HG02588 (cell line): ENCODE measurements at regions not wholly inside any gene's neighbourhood (a gene's known extent, or its start where the extent isn't known, plus 50 kb on each side); places are given as distances from the start of the nearest gene placed in this dataset.
A peak's percentile ranks its signal among the peaks of the same experiment; 100 is the strongest.

ENCODE experiments used
- ATAC-seq: cut with Tn5 transposase; IDR thresholded peaks from one replicate; pipeline ENCODE4 v1.9.1; 2021; ENCODE audit warnings: mild to moderate bottlenecking, moderate library complexity; ENCODE audit not compliant: unreplicated experiment

DNA sequence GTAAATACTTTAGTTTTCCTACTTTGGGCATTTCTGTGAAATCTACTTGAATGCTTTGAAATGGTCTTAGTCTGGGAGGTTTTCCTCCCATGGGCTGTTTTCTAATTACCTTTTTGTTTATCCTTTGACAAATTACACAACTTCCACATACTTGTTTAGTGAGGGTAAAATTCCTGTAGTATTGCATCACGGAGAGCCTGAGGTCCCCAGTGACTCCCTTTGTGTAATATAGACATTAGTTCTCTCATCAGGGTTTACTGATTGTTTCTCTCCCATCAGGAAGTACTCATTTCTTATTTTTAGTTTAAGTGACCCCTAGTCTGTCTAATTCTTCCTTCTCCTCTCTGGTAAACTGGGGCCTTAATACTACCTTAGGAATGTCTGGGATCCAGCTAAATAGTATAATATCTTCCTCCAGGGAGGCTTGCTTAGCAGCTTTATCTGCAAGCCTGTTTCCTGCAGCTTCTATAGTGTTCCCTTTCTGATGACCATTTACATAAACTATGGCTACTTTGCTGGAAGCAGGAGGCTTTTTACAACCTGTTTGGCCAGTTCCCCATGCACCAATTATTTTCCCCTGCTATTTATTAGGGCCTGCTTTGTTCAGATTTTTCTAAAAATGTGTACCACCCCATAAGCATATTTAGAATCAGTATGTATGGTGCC lies 87.2 kb upstream of the XCR1 start:
- ATAC-seq = no peak

DNA sequence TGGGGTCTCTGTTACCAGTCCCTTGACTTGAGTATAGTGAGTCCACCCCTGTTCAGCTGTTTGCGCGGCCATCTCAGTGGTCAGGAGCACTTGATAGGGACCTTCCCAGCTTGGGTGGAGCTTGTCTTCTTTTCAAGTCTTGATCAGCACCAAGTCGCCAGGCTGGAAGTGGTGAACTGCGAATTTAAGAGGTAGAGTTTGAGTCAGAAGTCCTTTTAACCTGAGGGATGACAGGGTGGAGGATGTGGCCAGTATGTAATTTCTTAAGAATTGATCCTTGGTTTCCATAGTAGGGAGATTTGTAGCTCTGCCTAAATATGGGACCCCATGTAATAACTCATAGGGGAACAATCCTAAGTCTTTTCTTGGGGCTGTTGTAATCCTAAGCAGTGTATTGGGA lies 86.3 kb upstream of the XCR1 start:
- no peak for ATAC-seq

GRCh38 chr3:46112984-46113383 lies 85.7 kb upstream of the XCR1 start:
- ATAC-seq = no peak

- ATAC-seq = no peak
These were observed 85.0 kb upstream of the XCR1 start for GRCh38 chr3:46112296-46112695.

GRCh38 chr3:46110701-46111493 lies 83.6 kb upstream of the XCR1 start:
- no peak for ATAC-seq

GRCh38 chr3:46107682-46108081 lies 80.4 kb upstream of the XCR1 start:
- no peak for ATAC-seq

GRCh38 chr3:46105306-46105919 lies 78.1 kb upstream of the XCR1 start:
- ATAC-seq = no peak

GRCh38 chr3:46104706-46105105 lies 77.4 kb upstream of the XCR1 start:
- no peak for ATAC-seq

GRCh38 chr3:46102780-46103130 lies 75.5 kb upstream of the XCR1 start:
- ATAC-seq = no peak

DNA sequence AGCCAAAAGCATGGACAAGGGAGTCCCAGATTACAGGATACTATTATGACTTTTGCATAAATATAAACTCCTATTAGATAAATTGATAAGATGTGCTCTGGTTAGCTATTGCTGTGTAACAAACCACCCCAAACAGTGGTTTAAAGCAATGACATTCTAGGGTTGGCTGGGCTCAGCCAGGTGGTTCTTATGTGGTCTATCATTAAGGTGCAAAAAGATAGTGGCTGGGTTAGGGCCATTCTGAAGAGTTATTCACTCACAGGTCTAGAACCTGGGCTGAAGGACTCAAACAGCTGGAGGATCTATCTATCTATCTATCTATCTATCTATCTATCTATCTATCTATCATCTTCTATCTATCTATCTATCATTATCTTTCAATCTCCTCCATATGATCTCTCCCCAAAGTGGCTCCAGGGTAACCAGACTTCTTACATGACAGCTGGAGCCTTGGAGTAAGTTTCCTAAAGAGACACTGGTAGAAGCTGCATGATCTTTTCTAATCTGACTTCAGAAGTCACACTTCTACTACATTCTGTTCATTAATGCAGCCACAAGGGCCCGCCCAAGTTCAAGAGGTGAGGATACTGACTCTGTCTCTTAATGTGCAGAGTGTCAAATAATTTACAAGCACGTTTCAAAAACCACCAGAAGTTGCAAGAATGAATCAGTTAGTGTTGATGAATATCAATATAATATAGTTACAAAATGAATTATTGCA lies 74.9 kb upstream of the XCR1 start:
- no peak for ATAC-seq

DNA sequence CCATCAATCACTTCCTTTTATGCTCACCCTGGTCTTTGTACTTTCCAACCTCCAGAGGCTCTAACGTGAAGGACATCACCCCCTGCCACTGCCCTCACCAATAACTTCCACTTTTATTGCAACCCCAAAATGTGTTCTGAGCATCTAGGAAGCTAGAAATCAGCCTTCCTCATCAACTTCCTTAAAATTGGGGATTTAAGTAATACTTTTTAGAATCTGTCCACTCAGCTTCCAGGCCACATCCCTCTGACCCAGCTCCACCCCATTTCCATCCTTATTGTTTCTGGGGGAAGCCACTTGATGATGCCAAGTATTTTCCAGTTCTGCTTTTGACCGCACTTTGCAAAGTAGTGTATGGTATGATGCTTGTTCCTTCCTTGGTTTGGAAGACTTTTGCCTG lies 73.5 kb upstream of the XCR1 start:
- ATAC-seq = no peak

GRCh38 chr3:46098319-46098761 lies 71.1 kb upstream of the XCR1 start:
- peak; percentile 53 for ATAC-seq

GRCh38 chr3:46097691-46098241 lies 70.5 kb upstream of the XCR1 start:
- peak; percentile 21 for ATAC-seq

- no peak for ATAC-seq
These were observed 69.5 kb upstream of the XCR1 start for GRCh38 chr3:46096781-46097180.

- ATAC-seq = no peak
These were observed 69.1 kb upstream of the XCR1 start for GRCh38 chr3:46096336-46096735.

GRCh38 chr3:46095307-46095706 lies 68.0 kb upstream of the XCR1 start:
- peak; percentile 51 for ATAC-seq

GRCh38 chr3:46094506-46094905 lies 67.2 kb upstream of the XCR1 start:
- ATAC-seq = no peak

DNA sequence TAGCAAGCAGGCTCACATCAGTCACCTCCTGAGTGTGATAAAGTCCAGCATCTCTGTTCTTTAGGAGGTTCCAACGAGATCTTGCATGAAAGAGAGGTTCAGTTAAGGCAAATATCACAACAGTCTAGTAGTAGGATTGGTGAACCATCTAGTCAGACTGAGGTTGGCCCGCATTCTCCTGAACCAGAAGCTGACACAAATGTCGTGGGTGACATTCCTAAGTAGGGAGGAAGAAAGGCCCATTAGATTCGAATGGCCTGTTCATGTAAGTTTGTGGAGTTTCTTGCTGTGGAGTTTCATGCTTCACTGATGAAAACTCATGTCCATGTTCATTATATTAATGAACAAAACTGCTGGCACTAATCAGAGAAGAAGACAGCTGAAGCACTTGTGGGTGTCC lies 66.7 kb upstream of the XCR1 start:
- no peak for ATAC-seq

GRCh38 chr3:46093327-46093942 lies 66.2 kb upstream of the XCR1 start:
- no peak for ATAC-seq

DNA sequence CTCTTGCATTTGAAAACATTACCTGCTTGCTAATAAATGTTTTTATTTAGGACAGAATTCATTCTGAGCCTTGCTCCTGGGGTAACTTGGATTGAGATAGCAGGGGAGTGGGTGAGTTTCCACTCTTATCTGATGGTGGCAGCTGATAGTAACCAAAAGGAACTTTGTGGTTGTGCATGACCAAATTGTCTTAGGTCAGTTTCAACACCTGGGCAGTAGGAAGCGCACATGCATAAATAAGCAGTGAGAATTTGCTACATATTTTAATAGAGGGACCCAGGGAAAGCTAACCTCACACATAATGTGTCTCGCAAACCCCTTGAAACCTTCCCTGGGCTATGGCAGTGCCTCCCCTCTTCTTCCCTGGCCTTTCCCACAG lies 65.4 kb upstream of the XCR1 start:
- ATAC-seq = peak; percentile 36
